Erythroblast (primary cell): ENCODE measurements at regions not wholly inside any gene's neighbourhood (a gene's known extent, or its start where the extent isn't known, plus 50 kb on each side); places are given as distances from the start of the nearest gene placed in this dataset.

ENCODE experiments used
- DNase-seq, 2 experiments: peaks; one replicate each; lab custom pipeline; 2025; lab: John Stamatoyannopoulos, UW
- POLR2A ChIP-seq: IDR thresholded peaks from 2 replicates; pipeline ENCODE4 v1.6.1; 2011; ENCODE audit warnings: mild to moderate bottlenecking, low read length

DNA sequence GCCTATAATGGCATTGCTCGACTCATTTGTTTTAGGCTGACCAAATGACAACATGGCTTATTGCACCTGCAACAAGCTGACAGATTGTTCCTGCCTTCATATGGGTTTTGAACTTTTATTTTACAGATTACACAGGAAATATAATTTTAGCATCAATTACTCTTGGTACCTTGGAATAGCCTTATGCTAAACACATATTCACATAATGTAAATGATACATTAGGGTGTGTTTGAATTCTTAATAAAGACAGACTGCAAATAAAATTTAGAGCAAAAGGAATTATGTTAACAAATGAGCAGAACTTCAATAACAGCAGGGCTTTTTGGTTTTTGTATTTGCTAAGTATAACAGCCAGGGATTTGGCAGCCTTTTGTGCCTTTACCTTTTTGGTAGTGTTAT lies 51.9 kb upstream of the TMC3 start:
- TF ChIP-seq POLR2A: no peak
- no peak for DNase-seq
